HUDEP-2 (cell line): ENCODE measurements at regions not wholly inside any gene's neighbourhood (a gene's known extent, or its start where the extent isn't known, plus 50 kb on each side); places are given as distances from the start of the nearest gene placed in this dataset.

Source experiments
- DNase-seq, 76 experiments: peaks; one replicate each; lab custom pipeline; 2025; ENCODE audit not compliant: unreplicated experiment in 76 of 76; lab: John Stamatoyannopoulos, UW

DNA sequence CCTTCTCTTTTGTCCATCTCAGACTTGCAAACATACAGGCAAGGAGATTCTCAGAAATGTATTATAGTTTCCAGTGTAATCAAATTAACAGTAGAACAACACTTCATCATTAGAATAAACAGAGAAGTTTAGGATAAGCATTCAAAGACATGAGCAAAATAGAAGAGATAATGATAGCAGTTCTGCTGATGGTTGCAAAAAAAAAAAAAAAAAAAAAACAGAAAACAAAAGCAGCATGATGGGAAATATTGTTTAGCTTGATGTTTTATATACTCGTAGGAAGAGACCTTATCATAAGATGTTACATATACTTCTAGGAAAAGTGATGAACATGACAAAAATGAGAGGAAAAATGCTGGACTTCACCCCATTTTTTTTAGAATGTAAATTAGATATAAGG, 1356.2 kb downstream of the MAT2B start:
- no peak for DNase-seq

DNA sequence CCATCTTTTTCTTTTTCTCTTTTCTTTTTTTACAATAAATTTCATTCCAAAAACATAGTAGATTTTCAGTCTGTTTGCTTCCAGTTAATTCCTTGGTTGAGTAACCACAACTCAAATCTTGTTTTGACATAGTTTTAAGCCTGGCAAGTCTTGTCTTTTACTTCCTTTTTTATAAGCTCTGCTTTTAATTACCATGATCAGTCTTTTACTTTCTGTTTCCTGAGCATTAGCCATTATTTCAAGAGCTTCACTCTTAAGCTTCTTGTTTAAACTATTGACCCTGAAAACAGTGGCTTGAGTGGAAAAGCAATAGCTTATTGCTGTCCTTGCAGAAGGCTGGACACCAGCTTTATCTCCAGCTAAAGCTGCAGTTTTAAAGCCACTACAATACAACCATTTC, 1363.3 kb downstream of the MAT2B start:
- DNase-seq, result no peak

DNA sequence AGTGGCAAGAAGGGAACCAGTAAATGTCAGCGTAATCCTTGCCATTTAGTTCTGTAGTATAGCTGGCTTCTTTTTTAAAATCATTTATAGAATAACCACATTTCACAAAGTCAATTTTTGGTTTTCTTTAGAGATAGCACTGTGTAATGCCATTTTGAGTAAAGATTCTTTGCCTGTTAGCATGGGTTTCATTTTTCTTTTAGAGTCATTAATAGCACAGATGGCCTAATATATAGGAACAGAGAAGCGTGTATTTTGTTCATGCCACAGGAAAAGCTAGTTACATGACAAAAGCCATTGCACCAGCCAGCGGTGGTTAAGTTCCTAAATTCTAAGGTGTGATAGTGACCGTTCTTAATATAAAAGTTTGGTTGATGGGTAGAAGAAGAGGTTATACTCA, 1363.9 kb downstream of the MAT2B start:
- no peak for DNase-seq

DNA sequence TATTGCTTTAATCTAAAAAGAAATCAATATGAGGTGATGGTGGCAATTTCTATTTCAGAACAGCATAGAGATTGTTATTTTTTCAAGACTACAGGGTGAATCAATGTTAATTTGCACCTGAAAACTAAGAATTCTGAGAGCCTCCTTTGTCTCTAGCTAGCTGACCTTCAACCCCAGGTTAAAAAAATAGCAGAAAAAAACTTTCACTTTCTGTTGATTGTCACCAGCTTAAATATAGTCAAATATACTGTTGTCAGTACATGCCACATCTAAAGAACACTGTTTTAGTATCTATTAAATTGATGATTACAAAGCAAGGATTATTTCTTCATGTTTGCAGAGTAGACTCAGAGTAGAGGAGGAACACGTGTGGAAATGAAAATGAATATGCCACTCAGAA, 1371.4 kb downstream of the MAT2B start:
- DNase-seq, result no peak

DNA sequence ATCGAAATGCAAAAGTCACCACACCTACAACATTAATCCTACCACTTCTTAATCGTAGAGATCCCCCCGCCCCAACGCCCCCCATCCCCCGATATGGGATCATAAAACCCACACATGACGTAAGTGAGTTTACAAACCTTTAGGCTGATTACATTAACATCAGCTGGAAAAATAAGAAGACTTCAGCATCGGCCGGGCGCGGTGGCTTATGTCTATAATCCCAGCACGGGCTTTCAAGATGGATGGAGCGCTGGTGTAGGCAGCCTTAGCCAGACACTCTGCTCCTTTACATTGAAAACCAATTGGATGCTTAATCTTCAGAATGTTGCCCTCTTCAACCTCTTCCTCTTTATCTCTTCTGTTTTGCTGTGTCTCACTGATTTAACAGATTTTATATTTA, 1376.0 kb downstream of the MAT2B start:
- DNase-seq, result no peak

DNA sequence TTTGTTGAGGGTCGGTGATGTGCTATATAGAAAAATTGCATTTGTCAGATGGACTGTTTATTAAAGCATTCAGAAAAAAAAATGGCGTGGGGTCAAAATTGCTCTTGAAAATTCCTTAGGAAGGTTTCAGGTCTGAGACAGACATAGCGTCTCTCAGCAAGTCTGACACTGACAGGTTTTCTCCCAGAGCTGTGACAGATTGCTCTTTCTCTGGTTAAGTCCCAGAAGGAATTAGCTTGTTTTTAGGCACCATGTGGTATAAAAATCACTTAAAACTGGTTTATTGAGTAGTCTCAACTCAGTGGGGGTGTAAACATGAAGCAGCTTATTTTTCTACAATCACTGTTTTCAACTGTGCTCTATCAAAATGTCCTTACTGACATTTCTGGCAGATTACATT, 1379.8 kb downstream of the MAT2B start:
- no peak for DNase-seq

DNA sequence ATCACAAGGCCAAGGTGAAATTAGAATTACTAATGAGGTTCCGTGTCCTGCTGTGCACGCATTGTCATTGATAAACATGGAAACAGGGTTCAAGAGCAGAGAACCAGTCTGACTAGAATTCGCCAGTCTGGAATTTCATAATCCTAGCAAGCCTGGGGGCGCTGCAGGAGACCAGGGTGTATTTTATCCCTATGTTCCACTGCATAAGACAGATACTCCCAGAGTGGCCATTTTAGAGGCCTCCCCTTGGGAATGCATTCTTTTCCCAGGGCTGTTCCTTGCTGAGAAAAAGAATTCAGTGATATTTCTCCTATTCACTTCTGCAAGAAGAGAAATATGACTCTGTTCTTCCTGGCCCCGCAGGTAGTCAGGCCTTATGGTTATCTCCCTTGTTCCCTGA, 1387.7 kb downstream of the MAT2B start:
- peak in 1 of 76 experiments; percentile 0 for DNase-seq

DNA sequence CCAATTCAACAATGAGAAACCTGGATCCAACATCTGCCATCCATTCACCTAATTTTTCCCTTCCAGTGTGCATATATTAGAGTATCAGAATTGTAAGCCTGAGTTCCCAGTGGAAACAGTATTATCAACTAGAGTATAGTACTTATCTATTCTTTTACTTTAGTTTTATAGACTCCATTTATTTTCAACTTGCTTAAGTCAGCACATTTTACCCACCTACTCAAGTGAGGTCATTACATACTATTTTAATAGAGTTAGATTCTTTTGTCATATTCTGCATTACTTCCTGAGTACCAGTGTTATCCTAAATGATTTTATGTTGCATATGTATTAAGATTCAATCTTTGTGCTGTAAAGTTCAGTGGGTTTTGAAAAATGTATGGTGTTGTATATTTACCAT, 1393.3 kb downstream of the MAT2B start:
- DNase-seq, result no peak

DNA sequence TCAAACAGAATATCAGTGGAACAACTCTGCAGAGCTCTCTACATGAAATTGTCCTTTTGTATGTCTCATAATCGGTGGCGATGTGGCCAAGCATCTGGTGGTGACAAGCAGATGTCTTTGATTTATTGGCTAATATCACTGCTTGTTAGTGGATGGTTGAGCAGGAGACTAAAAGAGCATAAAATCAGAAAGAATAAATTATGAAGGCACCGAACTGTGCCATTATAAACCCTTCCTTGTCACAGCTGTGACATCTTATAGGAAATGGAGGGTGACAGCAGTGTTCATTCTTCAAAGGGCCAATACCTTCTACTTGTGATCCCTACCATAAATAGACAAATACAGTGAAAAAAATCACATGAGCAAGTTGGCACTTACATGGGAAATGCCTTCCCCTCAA, 1404.3 kb downstream of the MAT2B start:
- DNase-seq, result no peak

DNA sequence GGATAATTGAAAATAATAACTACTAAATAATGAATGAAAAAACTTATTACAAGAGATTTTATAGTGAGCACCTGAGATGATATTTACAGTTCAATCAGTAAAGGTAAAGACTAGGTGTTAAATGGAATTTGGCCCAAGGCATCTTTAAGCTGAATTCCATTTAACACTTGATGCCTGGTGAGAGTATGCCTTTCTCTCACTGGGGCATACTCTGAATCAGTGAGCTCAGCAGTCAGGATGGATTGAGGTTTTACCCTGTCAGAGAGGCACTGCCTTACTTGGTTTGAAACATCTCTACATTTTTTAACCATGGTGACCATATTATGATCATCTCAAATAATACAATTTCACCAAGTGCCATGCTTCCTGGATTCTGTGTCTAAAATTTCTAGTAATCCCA, 1416.3 kb downstream of the MAT2B start:
- DNase-seq, result no peak

DNA sequence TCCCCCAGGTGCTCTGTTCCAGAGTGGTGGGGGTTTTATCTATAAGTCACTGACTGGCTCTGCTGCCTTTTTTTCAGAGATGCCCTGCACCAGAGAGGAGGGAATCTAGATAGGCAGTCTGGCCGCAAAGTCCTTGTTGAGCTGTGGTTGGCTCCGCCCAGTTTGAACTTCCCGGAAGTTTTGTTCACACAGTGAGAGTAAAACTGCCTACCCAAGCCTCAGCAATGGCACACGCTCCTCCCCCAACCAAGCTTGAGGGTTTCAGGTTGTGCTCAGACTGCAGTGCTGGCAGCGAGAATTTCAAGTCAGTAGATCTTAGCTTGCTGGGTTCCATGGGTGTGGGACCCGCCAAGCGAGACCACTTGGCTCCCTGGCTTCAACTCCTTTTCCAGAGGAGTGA, 1428.6 kb downstream of the MAT2B start:
- no peak for DNase-seq

DNA sequence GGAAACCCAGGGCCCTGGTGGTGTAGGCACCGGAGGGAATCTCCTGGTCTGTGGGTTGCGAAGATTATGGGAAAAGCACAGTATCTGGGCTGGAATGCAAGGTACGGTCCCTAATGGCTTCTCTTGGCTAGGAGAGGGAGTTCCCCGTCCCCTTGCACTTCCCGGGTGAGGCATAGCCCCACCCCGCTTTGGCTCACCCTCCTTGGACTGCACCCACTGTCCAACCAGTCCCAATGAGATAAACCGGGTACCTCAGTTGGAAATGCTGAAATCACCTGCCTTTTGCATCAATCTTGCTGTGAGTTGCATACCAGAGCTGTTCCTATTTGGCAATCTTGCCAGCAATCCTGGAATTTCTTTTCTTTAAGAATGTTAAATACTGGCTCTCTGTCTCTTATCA, 1429.1 kb downstream of the MAT2B start:
- no peak for DNase-seq

DNA sequence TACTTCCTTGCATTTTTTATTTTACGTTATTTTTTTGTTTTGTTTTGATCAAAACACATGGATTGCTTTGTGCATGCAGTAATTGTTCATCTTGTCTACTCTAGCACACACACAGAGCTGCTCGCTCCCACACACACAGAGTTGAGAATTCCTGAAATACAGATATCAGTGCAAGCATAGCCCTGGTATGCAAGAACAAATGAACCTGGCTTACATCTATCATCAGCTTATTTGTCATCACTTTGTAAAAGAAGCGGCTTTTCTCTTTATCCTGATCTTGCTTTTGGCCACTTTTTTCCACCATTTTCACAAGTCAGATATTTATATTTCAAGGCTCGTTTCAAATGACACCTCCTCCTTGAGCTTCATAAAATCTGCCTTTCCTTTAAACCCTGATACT, 1435.7 kb downstream of the MAT2B start:
- DNase-seq, result no peak

DNA sequence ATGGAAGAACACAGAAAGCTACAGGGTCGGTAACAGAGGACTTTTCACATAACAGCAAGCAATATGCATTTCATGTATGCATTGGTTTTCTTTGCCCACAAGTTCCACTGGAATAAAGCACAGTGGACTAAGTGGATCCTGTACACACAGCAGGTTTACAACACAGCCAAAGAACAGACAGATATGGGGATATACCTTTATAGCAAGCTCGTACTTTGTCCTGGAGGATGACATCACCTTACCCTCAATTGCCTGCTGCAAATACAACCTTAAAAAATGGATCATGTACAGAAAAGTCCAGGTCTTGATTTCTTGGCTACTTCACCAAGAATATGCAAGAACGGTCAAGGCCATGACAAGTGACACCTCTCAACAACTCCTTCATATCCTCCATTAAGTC, 1445.5 kb downstream of the MAT2B start:
- DNase-seq, result no peak

DNA sequence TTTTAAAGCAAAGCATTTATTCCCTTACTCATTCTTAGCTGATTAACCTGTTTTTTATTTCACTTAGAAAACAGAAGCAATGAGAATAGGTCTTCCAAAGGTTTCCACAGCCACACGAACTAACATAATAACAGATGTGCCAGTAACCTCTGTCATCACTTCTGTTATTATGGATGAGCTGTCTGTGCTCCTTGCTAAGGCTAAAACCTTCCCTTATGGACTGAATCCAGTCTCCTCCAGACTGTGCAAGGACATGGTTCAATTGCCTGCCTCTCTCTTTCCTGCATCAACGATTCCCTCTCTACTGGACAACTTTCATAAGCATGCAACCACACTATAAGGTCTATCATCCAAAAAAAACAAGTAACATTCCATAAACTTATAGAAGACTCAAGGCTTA, 1446.2 kb downstream of the MAT2B start:
- no peak for DNase-seq

DNA sequence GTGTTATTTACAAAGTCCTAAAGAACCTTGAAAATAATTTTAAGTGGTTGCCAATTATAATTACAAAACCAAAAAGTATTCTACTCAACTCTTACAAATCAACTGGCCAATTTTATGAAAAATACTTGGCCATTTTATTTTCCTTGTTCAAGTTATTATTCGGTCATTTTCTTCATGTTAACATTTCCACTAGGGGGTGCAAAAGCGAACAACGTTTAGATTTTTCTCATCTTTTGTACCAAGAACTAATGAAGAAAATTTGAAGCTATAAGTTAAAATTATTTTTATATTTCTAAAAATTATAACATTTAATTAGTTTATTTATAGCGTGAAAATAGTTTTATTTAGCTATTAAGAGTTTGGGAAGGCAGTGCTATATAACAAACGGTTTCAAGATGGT, 1453.3 kb downstream of the MAT2B start:
- DNase-seq, result peak in 2 of 76 experiments; percentile 4 to 11

DNA sequence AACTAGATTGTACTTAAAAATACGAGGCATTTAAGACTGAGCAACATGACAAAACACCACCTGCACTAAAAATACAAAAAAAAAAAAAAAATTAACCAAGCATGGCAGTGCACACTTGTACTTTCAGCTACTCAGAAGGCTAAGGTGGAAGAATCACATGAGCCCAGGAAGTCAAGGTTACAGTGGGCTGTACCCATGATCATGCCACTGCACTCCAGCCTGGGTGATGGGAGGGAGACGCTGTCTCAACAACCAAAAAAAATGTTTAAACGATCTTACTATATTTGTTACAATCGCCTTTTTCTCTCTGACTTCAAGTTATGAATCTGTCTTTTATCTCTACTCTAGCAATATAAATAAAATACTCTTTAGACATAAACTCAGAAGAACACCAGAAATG, 1454.3 kb downstream of the MAT2B start:
- no peak for DNase-seq

DNA sequence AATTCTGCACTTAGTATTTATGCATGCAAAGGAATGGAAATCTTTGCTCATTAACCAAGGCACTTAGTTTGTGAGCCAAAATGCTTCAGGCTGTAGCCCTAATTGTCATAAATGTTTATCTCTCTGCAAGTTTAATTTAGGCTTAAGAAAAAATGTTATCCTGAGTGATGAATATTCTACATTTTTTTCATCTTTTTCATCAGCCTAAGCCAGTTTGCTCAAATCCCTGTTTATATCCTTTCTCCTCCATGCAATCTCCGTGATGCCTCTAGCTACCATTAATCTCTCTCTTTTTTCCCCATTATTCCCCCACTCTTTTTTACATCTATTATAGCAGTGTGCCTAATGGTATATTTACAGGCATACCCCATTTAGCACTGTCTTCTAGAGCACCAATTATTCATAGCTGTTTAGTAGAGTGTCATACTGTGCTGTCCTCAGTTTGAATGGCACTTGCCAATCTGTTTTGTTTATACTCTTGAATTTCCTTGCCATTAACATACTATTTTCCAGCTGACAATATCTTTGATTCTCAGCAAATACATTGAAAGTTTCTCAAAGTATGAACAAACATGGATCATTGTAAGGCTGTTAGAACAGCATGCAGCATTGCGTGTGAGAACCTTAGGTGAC, 1457.0 kb downstream of the MAT2B start:
- DNase-seq, result no peak

DNA sequence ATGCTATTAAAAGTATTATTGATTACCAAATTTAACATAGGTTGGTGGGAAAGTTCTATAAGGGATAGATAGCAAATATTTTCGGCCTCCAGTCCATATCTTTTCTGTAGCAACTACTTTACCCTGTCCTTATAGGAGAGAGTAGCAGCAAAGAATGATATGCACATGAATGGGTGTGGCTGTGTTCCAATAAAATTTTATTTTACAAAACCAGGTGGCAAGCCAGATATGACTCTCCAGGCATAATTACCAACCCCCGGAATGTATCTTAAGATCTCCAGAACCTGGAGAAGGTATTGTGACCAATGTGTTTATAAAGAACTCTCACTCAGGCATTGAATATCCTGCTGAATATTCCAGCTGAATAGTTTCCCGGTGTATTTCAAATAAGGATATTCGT, 1461.2 kb downstream of the MAT2B start:
- peak in 38 of 76 experiments; percentile 0 to 76 (median 36) for DNase-seq

DNA sequence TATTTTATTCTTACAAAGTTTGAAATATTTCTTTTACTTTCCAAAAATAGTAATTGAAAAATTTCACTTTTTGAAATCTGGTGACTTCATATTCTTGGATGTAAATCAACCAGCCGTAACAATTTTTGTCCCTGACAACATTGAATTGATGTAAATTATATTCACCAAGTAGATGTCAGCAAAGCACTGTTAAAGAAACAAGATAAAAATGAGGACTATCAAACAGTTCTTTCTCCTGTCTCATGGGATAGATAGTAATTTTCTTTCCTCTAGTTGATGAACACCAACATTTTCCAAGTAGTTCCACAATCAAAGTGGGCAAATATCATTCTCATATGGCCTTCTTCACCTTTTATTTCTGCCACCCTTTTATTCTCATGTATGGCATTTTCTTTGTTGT, 1461.9 kb downstream of the MAT2B start:
- DNase-seq, result peak in 2 of 76 experiments; percentile 7 to 25

DNA sequence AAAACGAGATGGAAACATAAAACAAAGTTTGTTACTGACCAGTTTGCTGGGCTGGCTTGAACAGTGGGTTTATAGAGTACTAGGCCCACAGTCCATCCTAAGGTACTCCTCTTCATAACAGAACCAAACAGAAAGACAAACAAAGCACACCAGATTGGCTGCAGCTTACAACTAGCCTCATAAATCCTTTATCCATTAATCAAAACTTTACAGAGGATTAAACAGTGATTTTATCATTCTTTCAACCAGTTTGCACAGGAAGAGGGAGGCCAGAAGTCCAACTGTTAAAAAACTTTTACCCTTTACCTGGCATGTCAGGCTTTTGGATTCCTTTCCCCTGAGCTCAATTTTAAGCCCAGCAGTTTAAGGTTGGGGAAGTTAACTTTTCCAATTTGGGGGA, 1467.6 kb downstream of the MAT2B start:
- no peak for DNase-seq

DNA sequence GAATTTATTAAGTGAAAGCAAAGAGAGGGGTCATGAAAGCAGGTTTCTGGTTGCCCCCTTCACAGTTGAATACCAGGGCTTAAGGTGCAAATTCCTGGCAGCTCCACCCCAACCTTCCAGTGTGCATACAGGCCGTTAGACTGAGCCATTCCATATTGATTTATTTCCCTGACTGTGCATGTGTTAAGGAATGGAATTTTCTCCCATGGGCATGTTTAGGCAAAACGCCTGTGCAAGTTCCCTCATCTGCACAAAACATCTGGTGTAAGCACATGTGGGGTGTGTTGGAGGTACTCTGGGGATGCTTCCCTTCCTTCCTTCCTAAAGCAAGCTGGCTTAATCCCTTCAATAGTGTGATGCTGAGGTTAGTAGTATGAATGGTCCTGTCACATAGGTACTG, 1470.6 kb downstream of the MAT2B start:
- no peak for DNase-seq

DNA sequence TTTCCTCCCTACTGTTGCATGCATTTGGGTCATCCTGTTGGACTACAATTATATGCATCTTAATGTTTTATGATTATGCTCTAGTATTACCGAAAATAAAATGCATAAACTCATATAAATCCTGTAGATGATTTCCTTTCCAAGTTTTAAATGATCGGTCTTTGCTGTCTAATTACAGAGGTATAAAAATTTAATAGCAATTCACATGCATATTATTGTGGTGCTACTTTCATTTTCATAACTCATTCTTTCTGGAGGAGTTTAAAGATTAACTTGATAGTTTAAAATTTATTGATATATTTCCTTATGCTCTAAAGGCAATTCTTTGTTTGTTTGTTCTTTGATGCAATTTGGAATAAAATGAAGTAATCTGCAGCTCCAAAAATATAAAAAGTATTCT, 1475.1 kb downstream of the MAT2B start:
- no peak for DNase-seq
